Left renal cortex interstitium (tissue), 4 donors: ENCODE measurements at regions not wholly inside any gene's neighbourhood (a gene's known extent, or its start where the extent isn't known, plus 50 kb on each side); places are given as distances from the start of the nearest gene placed in this dataset.

Source experiments
- DNase-seq, 4 donors: peaks; one replicate each; pipeline ENCODE4 v3.0.0-alpha.2; 2013; ENCODE audit warnings: low read depth in 4 of 4, low spot score in 2 of 4, missing footprints in 1 of 4

GRCh38 chr12:111064154-111064553 lies 143.8 kb upstream of the MYL2 start:
- DNase-seq: no peak

DNA sequence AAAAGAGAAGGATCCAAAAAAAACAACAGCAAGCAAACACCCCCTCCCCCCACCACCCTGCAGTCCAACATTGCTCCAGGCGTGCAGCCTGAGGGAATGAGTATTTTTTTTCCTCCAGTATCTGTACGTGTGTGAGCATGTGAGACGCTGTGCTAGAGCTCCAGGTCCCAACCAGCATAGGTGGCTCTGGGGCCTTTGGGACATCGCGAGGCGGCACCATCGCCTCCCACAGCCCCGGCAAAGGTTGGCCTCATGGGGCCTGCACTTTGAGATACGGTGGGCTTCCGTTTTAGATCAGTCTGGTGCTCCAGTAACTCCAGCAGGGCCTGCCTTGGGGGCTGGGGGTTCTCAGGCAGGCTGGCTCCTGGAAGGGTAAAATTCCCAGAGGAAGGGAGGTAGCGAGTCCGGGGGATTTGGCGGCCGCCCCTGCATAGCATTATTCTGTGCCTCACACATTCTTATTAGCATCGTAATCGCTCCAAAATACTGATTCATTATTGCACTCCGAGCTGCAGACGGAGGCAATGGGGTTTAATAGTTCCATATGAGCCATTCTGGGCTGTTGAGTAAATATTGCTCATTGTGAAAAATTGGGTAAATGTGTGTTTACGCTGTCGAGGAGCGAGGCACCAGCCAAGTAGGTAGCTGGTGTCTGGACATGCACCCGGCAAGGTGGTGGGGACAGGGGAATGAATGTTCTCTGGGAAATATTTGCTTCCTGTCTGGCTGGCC lies 143.1 kb upstream of the MYL2 start:
- no peak for DNase-seq

DNA sequence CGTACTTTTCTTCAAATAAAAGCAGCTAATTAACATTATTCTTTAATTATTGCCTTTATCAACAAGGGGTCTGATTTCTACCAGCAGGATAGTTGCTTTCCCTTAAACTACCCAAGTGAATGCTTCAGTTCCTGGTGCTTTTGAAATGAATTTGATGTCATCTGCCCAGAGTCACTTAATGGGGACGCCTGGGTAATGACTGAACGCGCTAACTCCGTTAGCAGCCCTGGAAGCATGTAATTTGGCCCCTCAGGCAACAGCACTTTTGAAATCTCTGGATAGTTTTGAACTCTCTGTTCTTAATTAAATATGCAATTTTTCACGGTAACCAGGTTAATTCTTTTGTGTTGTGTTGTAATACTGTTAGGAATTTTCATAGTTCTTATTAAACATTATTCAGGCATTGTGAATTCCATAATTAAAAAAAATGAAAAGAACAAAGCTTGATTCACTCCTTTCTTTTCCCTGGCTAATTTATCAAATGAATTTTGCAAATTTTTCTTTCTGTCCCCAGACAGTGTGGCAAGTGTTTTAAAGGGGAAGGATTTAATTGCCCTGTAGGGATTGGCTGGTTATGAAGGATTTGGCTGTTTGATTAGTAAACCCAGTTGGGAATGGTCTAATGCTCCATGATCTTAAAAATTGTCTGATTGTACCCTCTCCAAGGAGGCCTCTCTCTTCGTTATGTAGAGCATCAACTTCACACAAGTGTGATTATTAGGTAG lies 137.5 kb upstream of the MYL2 start:
- no peak for DNase-seq

GRCh38 chr12:111056618-111057521 lies 136.5 kb upstream of the MYL2 start:
- no peak for DNase-seq

DNA sequence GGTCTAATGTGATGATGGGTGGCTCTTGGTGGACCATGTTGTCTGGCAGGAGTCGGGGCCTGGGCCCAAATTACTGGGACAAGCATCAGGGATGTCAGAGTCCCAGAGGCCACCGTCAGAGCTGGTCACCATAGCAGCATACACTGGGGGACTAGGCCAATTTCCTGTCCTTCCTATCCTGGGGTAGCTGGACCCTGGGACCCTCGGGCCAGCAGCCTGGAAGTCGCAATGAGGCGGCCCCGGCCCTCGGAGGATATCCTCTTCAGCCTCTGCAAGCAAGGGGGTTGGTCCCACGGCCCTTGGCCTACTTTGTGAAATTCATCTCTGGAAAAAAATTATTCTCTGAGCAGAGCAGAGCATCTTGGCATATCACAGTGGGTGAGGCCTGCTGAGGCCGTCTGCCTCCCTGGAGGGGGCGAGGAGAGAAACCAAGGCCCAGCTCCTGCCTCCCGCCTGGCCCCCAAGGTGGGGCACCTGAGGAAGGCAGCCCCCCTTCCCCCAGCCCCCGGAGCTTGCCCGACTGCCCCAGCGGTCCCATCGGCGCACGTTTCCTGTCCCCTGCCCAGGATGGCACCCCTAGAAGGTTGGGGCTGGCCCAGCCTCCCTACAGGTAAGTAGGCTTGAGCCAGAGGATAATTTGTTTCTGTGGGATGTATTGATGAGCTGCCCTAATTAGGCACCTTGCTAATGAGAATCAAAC lies 135.0 kb upstream of the MYL2 start:
- no peak for DNase-seq

- no peak for DNase-seq
Observed at GRCh38 chr12:111048991-111049390, 128.6 kb upstream of the MYL2 start.

- no peak for DNase-seq
Observed at GRCh38 chr12:111046896-111047295, 126.5 kb upstream of the MYL2 start.

GRCh38 chr12:111045941-111046340 lies 125.6 kb upstream of the MYL2 start:
- no peak for DNase-seq

DNA sequence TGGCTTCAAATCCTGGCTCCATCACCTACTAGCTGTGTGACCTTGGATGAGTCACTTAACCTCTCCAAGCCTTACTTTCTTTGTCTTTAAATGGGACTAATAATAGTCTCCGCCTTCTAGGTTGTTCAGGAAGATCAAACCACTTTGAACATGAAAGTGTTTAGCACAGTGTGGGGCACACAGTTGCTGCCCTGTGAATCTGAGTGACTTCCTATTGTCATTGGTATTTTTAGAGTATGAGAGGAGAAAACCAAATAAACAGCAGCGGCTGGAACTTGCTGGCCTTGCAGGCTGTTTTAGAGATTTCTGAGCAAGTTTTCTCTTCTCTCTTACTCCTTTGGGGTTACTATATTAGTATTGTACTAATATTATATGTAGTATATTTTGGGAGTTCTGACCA lies 120.7 kb upstream of the MYL2 start:
- no peak for DNase-seq

DNA sequence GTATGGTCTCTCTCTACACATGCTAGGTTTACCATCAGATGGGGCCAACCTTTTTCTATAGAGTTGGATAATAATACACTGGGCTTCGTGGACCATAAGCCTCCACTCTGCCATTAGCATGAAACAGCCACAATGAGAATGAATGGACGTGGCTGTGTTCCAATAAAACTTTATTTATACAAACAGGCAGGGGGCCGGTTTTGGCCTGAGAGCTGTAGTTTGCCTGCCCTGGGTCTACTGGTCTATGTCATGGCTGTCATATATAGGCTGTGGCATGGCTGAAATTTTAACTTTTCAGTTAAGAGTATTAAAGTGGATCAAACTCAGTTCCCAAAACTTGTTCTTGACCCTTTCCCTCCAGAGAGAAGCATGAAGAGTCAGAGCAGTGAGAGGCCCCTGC lies 120.3 kb upstream of the MYL2 start:
- DNase-seq: no peak

DNA sequence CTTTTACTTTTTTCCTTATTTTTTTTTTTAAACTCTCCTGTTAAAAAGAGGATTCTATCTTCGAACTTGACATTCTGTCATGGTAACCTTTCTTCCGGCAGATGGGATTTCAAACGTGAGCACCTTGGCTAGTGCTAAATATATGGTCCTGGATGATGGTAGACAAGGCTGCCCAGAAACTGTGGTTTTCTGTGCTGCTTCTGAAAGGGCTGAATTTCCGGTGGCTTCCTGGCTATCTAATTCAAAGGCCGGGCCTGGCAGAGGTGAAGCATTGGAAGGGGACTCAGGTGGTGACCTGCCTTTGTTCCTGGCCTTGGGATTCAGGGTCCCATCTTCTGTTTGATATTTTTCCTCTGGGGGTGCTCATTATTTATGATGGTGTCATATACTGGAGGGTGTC lies 118.6 kb upstream of the MYL2 start:
- DNase-seq: no peak

DNA sequence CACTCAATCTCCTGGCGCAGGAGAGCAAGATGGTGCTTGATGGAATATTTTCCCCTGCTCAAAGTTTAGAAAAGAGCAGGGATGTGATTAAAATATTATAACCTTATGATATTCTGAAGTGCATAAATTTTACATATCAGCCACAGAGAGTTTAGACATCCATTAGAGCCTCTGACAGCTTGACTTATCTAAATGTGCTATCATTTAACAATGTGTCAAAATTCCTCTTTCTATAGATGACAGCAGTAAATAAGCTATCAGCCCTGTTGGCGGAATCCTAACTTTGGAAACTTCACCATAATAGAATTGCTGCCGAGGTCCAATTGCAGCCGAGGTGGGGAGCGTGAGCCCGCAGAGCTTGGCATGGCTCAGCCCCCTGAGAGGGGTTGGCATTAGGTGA lies 117.7 kb upstream of the MYL2 start:
- DNase-seq: no peak

DNA sequence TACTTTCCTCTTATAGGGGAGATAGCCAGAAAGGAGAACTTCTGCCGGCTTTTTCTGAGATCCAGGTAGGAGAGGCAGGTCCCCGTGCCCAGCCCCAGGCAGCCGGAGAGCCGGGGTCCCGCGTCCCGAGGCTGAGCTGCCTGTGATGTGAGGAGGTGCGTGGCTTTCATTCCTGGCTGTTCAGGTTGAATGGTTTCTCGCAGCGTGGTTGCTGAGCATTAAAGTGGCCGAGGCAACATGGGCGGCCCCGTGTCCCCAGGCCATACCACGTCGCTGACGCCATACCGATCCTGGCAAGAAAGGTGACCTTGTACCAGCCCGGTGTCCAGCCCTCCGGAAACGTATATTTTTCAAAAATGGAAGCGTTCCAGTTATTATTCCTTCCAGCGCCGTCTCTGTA lies 116.7 kb upstream of the MYL2 start:
- DNase-seq: no peak

GRCh38 chr12:111035578-111036301 lies 115.4 kb upstream of the MYL2 start:
- no peak for DNase-seq

DNA sequence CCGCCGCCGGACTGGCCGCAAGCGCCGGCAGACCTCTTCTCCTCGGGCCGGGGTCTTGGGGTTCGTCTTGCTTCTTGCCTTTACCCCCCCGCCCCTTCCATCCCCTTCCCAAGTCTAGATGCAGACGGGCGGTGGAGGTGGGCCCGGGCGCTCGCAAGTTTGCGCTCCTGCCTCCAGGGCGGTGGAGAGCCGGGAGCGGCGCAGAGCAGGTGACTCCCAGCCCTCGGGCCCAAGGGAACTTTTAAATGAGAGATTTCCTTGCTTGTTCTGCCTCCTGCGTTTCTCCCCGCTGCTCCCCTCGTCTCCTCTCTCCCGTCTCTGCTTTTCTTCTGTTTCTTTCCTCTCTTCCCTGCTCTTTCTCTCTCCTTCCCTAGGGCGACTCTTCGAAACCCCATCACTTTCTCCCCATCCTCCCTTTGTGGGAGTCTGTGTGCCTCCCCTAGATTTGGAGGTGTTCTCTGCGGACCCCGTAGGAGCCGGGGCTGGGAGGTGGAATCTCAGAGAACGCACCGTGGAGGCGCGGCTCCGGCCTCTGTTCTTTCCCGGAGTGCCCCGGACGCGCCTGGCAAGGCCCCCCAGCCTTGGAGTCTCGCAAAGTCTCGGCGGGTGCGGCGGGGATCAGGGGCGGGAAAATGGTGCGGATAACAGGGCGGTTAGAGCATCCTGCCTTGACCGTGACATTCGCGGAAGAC lies 114.7 kb upstream of the MYL2 start:
- DNase-seq: no peak

GRCh38 chr12:111034083-111034885 lies 113.9 kb upstream of the MYL2 start, which contains the start of gene CUX2:
Gene CUX2, plus strand, starts transcription at chr12:111034165.
- no peak for DNase-seq

- DNase-seq: no peak
Observed at GRCh38 chr12:111033281-111034082, 113.1 kb upstream of the MYL2 start.

GRCh38 chr12:111032591-111032919 lies 112.2 kb upstream of the MYL2 start:
- no peak for DNase-seq
